GM12874 (cell line): ENCODE measurements at regions not wholly inside any gene's neighbourhood (a gene's known extent, or its start where the extent isn't known, plus 50 kb on each side); places are given as distances from the start of the nearest gene placed in this dataset.

Source experiments
- CTCF ChIP-seq: IDR thresholded peaks from 2 replicates; pipeline ENCODE4 v1.5.1; 2011; ENCODE audit warnings: low read depth, mild to moderate bottlenecking, control low read depth, low read length, moderate library complexity; ENCODE audit not compliant: insufficient read depth

GRCh38 chr5:110852053-110852452, 113.2 kb downstream of the SLC25A46 start:
- no peak for TF ChIP-seq CTCF

GRCh38 chr5:110852541-110852940, 113.7 kb downstream of the SLC25A46 start:
- no peak for TF ChIP-seq CTCF

GRCh38 chr5:110853267-110853666, 114.5 kb downstream of the SLC25A46 start:
- no peak for TF ChIP-seq CTCF

GRCh38 chr5:110854200-110854599, 115.4 kb downstream of the SLC25A46 start:
- TF ChIP-seq CTCF: no peak

GRCh38 chr5:110855961-110856360, 117.2 kb downstream of the SLC25A46 start:
- TF ChIP-seq CTCF: no peak

GRCh38 chr5:110865400-110866094, 126.7 kb downstream of the SLC25A46 start:
- TF ChIP-seq CTCF: peak; percentile 45; the same call in 1 of the 2 replicates

- no peak for TF ChIP-seq CTCF
These were observed 131.1 kb downstream of the SLC25A46 start for GRCh38 chr5:110869927-110870326.
